Epidermal melanocyte (primary cell): ENCODE measurements at regions not wholly inside any gene's neighbourhood (a gene's known extent, or its start where the extent isn't known, plus 50 kb on each side); places are given as distances from the start of the nearest gene placed in this dataset.
A peak's percentile ranks its signal among the peaks of the same experiment; 100 is the strongest.

Experiments
- DNase-seq: peaks from one replicate; pipeline ENCODE4 v3.0.0; 2011; ENCODE audit warnings: low spot score; ENCODE audit not compliant: insufficient read length

- no peak for DNase-seq
Observed at GRCh38 chr12:124415064-124415463, 120.2 kb downstream of the RFLNA start.

- no peak for DNase-seq
Observed at GRCh38 chr12:124413915-124414314, 119.0 kb downstream of the RFLNA start.

- peak; percentile 55 for DNase-seq
Observed at GRCh38 chr12:124413401-124413800, 118.5 kb downstream of the RFLNA start.

- DNase-seq = no peak
Observed at GRCh38 chr12:124412646-124413015, 117.7 kb downstream of the RFLNA start.

GRCh38 chr12:124411953-124412645, 117.2 kb downstream of the RFLNA start:
- no peak for DNase-seq

- DNase-seq = peak; percentile 81
Observed at GRCh38 chr12:124411281-124411878, 116.5 kb downstream of the RFLNA start.

- no peak for DNase-seq
Observed at GRCh38 chr12:124410354-124411175, 115.7 kb downstream of the RFLNA start.

GRCh38 chr12:124408822-124409517, 114.1 kb downstream of the RFLNA start:
- no peak for DNase-seq

- no peak for DNase-seq
Observed at GRCh38 chr12:124407074-124407473, 112.2 kb downstream of the RFLNA start.

GRCh38 chr12:124406043-124406442, 111.2 kb downstream of the RFLNA start:
- no peak for DNase-seq

- no peak for DNase-seq
Observed at GRCh38 chr12:124405592-124405991, 110.7 kb downstream of the RFLNA start.

GRCh38 chr12:124405151-124405550, 110.3 kb downstream of the RFLNA start:
- DNase-seq = no peak

- no peak for DNase-seq
Observed at GRCh38 chr12:124404162-124404784, 109.4 kb downstream of the RFLNA start.

GRCh38 chr12:124403273-124403672, 108.4 kb downstream of the RFLNA start:
- DNase-seq = no peak

GRCh38 chr12:124402248-124403066, 107.6 kb downstream of the RFLNA start:
- DNase-seq = no peak

GRCh38 chr12:124401704-124402221, 106.9 kb downstream of the RFLNA start:
- no peak for DNase-seq

GRCh38 chr12:124400124-124400523, 105.2 kb downstream of the RFLNA start:
- DNase-seq = no peak

GRCh38 chr12:124399622-124400021, 104.7 kb downstream of the RFLNA start:
- DNase-seq = no peak

- no peak for DNase-seq
Observed at GRCh38 chr12:124398578-124399227, 103.8 kb downstream of the RFLNA start.
